ENCODE measurements at regions not wholly inside any gene's neighbourhood (a gene's known extent, or its start where the extent isn't known, plus 50 kb on each side); places are given as distances from the start of the nearest gene placed in this dataset.

GRCh38 chr14:95456281-95456680, 60.2 kb downstream of the SYNE3 start (continued):
- TF ChIP-seq CTCF (IDR thresholded peaks at IDR 0.05; ENCODE audit: low read depth, low read length, missing input control) (no peak), ZBTB33 (IDR thresholded peaks at IDR 0.05) (no peak), RAD21 (IDR thresholded peaks at IDR 0.05) (no peak), FOXA2 (IDR thresholded peaks at IDR 0.05) (no peak), SP1 (IDR thresholded peaks at IDR 0.05) (no peak), GABPA (IDR thresholded peaks at IDR 0.05 in 1 of 2, conservative IDR thresholded peaks at IDR 0.05 in 1 of 2) (no peak)

- H3K4me3 ChIP-seq (ENCODE audit: low read depth in 1 of 3, low read length in 3 of 3), result no peak overlapping the region
- no peak overlapping the region for H3K27ac ChIP-seq (ENCODE audit: low read depth in 1 of 2, low read length in 2 of 2)
- H3K9me3 ChIP-seq (ENCODE audit: control insufficient read depth in 4 of 4, low read length in 3 of 4), result no peaks in the 10 kb centered on the region
- peaks cover 0 to 27% (median 10%) of the 10 kb centered on the region in 4 donors for H3K36me3 ChIP-seq (ENCODE audit: control insufficient read depth in 4 of 4, insufficient read depth in 3 of 4, low read depth in 1 of 4, low read length in 3 of 4)
- no peak overlapping the region for H3K9ac ChIP-seq (ENCODE audit: low read depth in 1 of 2, low read length in 2 of 2)
- WGBS, result 96% methylated on average over 17 of the region's 17 CpGs
- no peaks in the 10 kb centered on the region for H3K4me1 ChIP-seq (ENCODE audit: control insufficient read depth in 4 of 4, insufficient read depth in 4 of 4, low read length in 3 of 4)
- TF ChIP-seq RAD21 (IDR thresholded peaks at IDR 0.05) (no peak), RXRA (IDR thresholded peaks at IDR 0.05) (no peak), YY1 (IDR thresholded peaks at IDR 0.05) (no peak), JUND (IDR thresholded peaks at IDR 0.05) (no peak), HNF4G (IDR thresholded peaks at IDR 0.05) (no peak), CTCF (IDR thresholded peaks at IDR 0.05; ENCODE audit: low read depth, low read length, missing input control) (no peak), GABPA (IDR thresholded peaks at IDR 0.05 in 1 of 2, conservative IDR thresholded peaks at IDR 0.05 in 1 of 2) (no peak), FOXA1 (IDR thresholded peaks at IDR 0.05) (no peak), ATF3 (IDR thresholded peaks at IDR 0.05) (no peak), MAX (IDR thresholded peaks at IDR 0.05) (no peak), FOXA2 (IDR thresholded peaks at IDR 0.05) (no peak)
- DNase-seq (ENCODE audit: low spot score), result no peak
- no peaks in the 10 kb centered on the region for H3K27me3 ChIP-seq (ENCODE audit: control insufficient read depth in 4 of 4, insufficient read depth in 4 of 4, low read length in 3 of 4)
These were observed 61.2 kb downstream of the SYNE3 start for GRCh38 chr14:95455246-95455645.

GRCh38 chr14:95453713-95453980, 62.8 kb downstream of the SYNE3 start:
- Histone ChIP-seq H3K9me3 (ENCODE audit: control insufficient read depth in 4 of 4, low read length in 3 of 4) (no peaks in the 10 kb centered on the region), H3K4me1 (ENCODE audit: control insufficient read depth in 4 of 4, insufficient read depth in 4 of 4, low read length in 3 of 4) (no peaks in the 10 kb centered on the region), H3K27ac (ENCODE audit: low read depth in 1 of 2, low read length in 2 of 2) (no peak overlapping the region), H3K4me3 (ENCODE audit: low read depth in 1 of 3, low read length in 3 of 3) (no peak overlapping the region), H3K27me3 (ENCODE audit: control insufficient read depth in 4 of 4, insufficient read depth in 4 of 4, low read length in 3 of 4) (no peaks in the 10 kb centered on the region), H3K9ac (ENCODE audit: low read depth in 1 of 2, low read length in 2 of 2) (no peak overlapping the region), H3K36me3 (ENCODE audit: control insufficient read depth in 4 of 4, insufficient read depth in 3 of 4, low read depth in 1 of 4, low read length in 3 of 4) (peaks cover 0 to 39% (median 19%) of the 10 kb centered on the region in 4 donors)
- DNase-seq (ENCODE audit: low spot score), result no peak
- WGBS, result 88% methylated on average over 1 of the region's 1 CpG
- TF ChIP-seq HNF4G (IDR thresholded peaks at IDR 0.05), result no peak
- no peak for TF ChIP-seq ATF3 (IDR thresholded peaks at IDR 0.05)
- no peak for TF ChIP-seq YY1 (IDR thresholded peaks at IDR 0.05)
- TF ChIP-seq MAX (IDR thresholded peaks at IDR 0.05), result no peak
- TF ChIP-seq RXRA (IDR thresholded peaks at IDR 0.05), result no peak
- TF ChIP-seq CTCF (IDR thresholded peaks at IDR 0.05; ENCODE audit: low read depth, low read length, missing input control), result no peak
- TF ChIP-seq TAF1 (conservative IDR thresholded peaks at IDR 0.05), result no peak
- no peak for TF ChIP-seq SP1 (IDR thresholded peaks at IDR 0.05)
- TF ChIP-seq JUND (IDR thresholded peaks at IDR 0.05), result no peak
- no peak for TF ChIP-seq ZBTB33 (IDR thresholded peaks at IDR 0.05)
- TF ChIP-seq EGR1 (IDR thresholded peaks at IDR 0.05; ENCODE audit: low read depth in 2 of 2), result no peak

All from liver (tissue), 8 donors.